Amniotic epithelial cell (primary cell): ENCODE measurements at regions not wholly inside any gene's neighbourhood (a gene's known extent, or its start where the extent isn't known, plus 50 kb on each side); places are given as distances from the start of the nearest gene placed in this dataset.
"Not testable (repeated sequence)": the region's sequence is repeated elsewhere in the genome, so short reads cannot be mapped to it uniquely, and the experiment has no call there.

Experiments
- DNase-seq: peaks from one replicate; pipeline ENCODE4 v3.0.0-alpha.2; 2010; ENCODE audit warnings: low read depth

DNA sequence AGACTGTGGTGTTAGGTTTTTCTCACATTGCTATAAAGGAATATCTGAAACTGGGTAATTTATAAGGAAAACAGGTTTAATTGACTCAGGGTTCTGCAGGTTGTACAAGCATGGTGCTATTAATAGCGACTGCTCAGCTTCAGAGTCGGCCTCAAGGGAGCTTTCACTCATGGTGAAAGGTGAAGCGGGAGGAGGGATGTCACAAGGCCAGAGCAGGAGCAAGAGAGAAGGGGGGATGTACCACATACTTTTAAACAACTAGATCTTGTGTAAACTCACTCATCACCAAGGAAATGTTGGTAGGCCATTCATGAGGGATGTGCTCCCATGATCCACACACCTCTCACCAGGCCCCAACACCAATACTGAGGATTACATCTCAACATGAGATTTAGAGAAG is 313.2 kb downstream of the UBE2NL start:
- DNase-seq = not testable (repeated sequence)

DNA sequence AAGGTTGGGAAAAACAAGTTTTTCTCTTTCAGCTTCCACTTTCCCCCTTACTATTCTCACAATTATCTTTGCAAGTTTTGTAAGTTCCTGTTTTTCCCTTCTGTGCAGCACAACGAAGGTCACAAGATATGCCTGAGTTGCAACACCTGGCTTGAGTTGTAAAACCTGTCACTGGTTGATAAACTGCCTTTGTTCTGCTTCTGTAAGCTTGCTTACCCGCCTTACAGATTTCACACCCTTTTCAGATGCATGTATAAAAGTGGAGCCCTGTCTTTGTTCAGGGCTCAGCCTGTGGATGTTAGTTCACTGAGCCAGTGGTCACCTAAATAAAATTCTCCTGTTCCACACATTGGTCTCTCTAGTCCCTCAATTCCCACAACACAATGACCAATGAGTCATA is 318.9 kb downstream of the UBE2NL start:
- DNase-seq = not testable (repeated sequence)

DNA sequence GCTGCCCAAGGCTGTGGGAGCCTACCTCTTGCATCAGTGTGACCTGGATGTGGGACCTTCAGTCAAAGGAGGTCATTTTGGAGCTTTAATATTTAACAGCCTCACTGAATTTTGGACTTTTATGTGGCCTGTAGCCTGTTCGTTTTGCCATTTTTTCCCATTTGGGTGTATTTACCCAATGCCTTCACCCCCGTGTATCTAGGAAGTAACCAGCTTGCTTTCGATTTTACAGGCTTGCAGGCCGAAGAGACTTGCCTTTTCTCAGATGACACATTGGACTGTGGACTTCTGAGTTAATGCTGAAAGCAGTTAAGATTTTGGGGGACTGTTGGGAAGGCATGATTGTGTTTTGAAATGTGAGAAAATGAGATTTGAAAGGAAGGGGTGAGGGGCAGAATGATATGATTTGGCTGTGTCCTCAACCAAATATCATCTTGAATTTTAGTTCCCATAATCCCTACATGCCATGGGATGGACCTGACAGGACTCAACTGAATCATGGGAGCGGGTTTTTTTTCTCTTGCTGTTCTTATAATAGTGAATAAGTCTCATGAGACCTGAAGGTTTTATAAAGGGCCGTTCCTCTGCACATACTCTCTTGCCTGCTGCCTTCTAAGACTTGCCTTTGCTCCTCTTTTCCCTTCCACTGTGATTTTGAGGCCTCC is 324.6 kb downstream of the UBE2NL start:
- DNase-seq = not testable (repeated sequence)

DNA sequence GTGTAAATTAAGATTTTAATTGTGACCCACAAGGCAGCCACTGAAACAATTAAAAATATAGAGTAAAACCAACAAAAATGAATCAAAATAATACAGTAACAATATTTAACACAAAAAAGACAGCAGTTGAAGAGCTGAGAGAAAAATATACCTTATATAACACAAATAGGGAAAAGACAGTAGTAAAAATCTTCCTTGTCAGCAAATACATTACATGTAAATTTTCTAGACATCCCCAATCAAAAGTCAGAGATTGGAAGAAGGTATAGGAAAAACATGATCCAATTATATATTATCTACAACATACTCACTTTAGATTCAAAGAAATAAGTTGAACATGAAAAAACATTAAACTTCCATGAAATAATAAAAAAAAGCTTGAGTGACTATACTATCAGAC is 330.8 kb downstream of the UBE2NL start:
- DNase-seq = no peak

DNA sequence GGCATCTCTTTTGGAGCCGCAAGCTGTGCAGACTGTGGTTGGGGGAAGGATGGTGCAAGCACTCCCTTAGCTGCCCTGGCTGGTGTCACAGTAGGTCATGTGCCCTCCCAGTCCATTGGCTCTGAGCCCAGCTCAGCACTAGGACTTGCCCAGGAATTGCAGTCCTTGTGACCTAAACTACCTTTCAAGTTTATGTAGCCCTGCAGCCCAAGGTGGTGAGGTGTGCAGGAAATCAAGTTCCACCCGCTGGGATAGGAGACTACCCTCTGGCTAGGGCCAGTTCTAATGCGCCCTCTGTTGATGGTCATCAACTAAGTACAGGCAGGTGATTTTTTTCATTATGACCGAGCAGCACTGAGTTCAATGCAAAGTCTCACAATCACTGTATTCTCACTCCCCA is 335.2 kb downstream of the UBE2NL start:
- DNase-seq = no peak

DNA sequence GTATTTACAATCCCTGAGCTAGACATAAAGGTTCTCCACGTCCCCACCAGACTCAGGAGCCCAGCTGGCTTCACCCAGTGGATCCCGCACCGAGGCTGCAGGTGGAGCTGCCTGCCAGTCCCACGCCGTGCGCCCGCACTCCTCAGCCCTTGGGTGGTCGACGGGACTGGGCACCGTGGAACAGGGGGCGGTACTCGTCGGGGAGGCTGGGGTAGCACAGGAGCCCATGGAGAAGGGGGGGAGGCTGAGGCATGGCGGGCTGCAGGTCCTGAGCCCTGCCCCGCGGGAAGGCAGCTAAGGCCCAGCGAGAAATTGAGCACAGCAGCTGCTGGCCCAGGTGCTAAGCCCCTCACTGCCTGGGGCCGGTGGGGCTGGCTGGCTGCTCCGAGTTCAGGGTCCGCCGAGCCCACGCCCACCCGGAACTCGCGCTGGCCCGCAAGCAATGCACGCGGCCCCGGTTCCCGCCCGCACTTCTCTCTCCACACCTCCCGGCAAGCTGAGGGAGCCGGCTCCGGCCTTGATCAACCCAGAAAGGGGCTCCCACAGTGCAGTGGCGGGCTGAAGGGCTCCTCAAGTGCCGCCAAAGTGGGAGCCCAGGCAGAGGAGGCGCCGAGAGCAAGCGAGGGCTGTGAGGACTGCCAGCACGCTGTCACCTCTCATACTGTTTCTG is 347.4 kb downstream of the UBE2NL start:
- not testable (repeated sequence) for DNase-seq

DNA sequence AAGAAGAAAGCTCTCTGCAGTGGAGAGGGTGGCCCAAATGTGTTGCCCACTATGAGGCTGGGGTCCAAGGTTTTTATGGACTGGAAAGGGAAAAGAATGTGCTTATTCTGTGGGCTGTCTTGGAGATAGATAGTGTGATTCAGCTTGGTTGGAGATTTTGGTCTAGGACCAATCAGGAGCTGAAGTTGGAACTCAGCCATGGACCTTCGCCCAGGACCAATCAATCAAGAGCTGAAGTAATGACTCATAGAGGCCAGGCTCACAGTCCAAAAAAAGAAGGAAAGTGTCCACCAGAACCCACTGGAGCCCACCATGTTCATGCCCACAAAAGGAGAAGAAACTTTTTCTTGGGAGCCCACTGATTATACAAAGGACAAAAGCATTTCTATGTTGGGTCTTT is 369.5 kb downstream of the UBE2NL start:
- no peak for DNase-seq

DNA sequence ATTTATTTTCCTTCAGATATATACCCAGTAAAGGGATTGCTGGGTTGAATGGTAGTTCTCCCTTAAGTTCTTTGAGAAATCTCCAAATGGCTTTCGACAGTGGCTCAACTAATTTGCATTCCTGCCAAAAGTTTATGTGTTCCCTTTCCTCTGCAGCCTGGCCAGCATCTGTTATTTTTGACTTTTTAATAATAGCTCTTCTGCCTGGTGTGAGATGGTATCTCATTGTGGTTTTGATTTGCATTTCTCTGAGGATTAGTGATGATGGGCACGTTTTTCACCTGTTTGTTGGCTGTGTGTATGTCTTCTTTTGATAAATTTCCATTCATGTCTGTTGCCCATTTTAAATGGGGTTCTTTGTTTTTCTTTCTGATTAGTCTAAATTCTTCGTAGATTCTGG is 375.2 kb downstream of the UBE2NL start:
- no peak for DNase-seq

DNA sequence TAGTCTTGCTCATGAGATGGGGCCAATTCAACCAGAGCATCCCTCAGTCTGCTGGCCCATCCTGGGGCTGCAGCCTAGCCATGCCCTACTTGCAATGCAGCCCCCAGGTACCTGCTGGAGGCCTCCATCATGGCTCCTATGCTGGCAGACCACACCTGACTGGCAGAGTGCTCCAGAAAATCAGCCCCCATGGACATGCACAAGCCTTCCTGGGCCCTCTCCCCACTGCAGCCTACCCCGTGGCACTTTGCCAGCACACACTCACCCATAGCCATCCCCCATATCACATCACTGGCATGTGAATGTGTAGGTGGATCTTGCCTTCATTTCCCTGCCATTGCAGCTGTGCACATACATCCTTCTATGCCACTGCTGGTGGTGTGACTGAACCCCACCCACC is 381.8 kb downstream of the UBE2NL start:
- DNase-seq = no peak

DNA sequence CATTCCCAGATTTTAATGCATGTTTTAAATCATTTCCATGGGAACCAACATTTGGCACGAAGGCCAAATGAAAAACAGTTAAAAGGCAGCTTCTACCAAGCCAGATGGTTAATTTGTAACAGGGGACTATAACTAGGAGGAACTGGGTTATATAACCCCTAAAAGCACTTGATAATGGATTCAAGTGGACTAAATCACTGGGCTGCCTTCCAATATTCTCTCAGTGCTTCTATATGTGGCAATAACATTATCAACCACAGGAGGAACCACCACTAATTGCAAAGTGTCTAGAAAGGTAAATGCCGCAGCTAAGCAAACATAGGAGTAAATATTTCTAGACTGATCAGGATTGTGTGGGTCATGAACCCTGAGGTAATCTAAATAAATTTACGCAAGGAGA is 391.5 kb downstream of the UBE2NL start:
- no peak for DNase-seq

DNA sequence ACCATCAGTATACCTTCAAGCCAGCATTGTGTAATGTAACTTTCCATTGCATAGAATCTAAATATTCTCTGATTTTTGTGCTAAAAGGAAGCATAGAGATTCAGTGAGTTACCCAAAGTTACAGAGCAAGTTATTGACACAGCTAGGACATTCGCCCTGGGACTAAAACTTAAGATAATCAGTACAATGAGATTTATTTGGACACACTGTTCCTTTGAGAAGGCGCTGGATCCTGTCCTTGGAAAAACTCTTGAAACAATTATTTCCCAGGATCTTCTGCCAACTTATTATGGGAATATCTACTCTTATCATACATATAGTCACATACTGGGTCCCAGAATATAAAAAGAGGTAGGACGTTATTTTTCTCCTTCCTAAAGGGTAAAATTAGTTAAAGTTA is 392.0 kb downstream of the UBE2NL start:
- DNase-seq = no peak

DNA sequence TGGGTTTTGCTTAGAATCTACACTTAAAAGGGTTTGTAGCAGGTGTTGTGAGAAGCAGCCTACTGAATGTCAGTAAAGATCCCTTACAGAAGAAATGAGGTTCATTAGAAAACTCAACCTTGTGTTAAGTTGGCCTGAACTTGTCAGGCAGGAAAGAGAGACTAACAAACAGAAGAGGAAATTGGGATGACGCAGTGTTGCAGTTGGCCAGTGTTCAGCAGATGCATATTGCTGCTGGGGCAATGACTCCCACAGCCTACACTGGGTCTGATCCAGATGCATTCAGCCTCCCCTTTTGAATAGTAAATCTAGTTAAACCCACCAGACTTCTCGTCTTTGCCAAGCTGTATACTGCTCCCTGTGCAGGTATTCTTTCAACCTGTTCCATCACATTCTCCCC is 409.4 kb downstream of the UBE2NL start:
- DNase-seq = no peak

DNA sequence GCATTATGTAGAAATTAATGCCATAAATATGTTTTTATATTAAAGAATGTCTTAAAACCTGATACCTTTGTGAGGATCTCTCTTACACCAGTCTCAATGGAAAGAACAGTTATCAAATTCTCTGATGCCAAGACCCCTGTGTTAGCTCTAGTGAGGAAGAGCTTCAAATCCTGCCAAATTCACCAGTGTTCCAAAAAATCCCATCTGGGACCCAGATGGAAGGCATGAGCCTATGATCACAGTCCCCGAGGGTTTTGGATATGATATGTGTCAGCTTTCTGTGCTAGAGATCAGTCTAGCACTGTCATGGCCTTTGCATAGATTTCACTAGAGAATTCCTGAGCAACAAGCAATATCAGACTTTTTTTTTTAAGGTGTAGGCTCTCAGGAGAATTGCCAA is 412.1 kb downstream of the UBE2NL start:
- DNase-seq = no peak

DNA sequence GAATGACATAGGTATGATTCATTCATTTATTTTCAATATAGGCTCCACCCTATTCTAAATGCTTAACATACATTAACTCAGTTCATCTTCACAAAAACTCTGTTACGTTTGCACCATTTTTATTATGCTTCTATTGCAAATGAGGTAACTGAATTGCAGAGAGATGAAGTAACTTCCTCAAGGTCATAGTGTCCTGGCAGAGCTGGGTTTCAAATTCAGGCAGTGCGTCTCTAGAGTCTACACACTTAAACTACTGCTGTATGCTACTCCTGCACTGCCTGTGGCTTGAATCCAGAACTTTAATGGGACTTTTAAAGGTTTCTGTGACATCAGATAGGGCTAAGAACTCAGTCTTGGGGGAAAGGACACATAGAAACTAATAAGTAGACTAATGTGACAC is 413.4 kb downstream of the UBE2NL start:
- no peak for DNase-seq

DNA sequence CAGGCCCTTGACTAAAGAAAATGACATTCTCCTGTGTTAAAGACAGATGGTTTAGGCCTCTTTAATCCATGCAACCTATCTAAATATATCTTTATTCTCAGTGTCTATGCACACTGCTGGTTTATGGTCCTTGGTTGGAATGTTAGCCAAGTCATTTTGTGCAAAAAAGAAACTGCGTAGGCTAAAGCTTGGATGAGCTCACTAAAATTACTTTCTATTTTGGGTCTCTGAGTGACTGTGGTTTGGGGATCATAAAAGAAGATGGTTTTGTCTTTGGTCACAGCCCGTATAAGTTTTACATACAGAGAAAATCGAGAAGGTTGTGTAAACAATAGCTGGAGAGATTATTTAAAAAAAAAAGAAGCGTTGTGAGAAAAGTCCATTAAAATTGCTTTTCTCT is 443.6 kb downstream of the UBE2NL start:
- no peak for DNase-seq

DNA sequence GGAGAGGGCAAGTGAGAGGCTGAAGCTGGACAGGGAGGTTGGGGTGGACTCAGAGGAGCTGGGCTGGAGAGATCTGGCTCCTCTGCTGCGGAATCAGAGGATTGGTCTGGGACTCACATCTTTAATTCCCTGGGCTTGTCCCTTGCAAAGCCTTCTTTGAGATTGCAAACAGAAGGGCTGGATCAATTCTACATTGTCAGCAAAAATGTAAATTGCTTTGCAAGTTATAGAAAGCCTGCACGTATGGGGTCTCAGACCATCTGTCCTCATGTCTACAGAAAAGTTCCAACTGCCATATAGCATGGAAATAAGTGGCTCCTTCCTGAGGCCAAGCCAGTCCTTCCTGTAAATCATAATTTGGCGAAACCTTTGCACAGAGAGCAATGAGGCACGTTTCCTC is 449.6 kb downstream of the UBE2NL start:
- DNase-seq = no peak

DNA sequence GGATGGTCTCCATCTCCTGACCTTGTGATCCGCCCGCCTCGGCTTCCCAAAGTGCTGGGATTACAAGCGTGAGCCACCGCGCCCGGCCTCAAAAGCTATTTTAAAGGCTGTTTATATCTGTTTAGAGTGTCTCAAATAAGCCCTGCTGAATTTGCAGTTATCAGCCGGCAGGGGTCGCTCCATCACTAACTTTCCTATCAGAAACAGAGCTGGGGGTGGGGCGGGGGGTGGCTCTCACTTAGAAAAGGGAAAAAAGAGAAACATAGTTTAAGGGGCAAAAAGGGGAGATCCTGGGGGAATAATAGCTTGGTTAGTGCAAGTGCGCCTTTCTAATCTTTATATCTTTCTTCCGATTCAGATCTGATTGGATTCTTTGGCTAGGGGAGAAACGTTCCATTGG is 450.7 kb downstream of the UBE2NL start:
- DNase-seq = no peak

DNA sequence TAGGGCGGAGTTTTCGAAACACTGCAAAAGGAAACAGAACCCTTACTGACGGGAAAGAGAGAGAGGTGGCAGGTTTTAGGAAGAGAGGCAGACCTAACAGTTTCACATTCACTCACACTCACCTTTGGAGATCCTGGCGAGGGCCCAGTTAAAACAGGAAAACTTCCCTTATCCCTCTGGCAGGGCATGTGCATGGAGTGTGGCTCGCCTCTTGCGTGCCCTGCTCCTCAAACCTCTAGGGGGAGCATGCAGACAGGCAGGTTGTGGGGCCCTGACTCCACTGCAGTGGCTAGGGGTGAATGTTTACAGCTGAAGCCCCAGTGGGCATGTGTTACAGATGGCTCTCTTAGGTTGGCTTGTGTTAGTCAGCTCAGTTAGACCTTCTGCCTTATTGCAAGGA is 451.5 kb downstream of the UBE2NL start:
- DNase-seq = no peak

DNA sequence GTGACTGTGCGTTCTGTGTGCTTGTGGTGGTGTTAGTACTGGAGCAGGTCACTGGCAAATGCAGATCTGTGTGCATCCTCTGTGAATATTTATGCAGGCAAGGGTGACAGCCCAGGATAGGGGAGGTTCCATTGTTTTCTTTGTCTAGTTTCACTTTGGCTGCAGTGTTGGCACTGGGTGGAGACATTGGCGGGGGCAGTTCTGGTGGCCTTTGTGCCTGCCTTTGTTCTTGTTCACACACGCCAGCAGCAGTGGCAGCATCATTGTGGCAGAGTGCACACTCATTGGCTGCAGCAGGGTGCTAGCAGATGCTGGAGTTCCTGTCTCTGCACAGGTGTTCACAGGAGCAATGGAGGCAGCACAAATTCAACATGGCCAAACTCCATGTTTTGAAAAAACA is 495.3 kb downstream of the UBE2NL start:
- DNase-seq = no peak

DNA sequence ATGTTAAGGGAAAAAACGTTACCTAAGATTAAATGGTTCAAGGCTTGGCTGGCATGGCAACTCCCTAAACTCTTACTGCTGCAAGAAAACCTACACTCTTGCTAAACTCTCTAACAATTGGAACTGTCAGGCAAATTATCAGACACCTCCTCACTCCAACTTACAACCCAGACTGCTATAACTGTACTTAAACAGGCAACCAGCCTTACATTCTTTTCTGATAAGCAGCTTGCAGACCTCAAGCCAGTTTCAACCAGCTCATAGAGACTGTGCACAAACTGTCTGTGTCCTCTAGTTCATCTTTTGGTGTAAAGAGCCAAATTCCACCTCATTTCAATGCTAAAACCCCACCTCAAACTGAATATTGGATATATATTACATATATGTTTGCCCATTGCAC is 504.9 kb downstream of the UBE2NL start:
- DNase-seq = no peak
